ENCODE measurements at regions not wholly inside any gene's neighbourhood (a gene's known extent, or its start where the extent isn't known, plus 50 kb on each side); places are given as distances from the start of the nearest gene placed in this dataset.

DNA sequence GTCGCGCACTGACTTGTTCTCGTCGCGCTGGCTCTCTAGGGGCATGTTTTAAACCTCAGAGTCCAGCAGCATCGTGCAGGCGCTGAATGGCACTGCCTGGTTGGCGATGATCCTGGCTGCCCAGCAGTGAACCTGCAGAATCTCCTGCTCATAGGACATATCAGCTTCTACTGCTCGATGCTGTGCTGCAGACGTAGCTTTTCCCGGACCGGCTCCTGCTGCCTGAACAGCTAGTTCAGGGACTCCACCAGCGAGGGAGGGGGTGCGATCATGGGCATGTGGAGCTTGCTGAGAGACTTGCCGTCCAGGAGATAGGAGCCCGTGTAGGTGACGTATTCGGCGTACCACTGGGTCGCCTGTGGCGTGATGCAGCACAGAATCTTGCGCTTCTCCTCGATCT, 890.0 kb upstream of the LRRTM1 start:
- H3K27ac ChIP-seq: no peak overlapping the region
- POLR2A ChIA-PET: no interaction called here
- no peak overlapping the region for H3K4me2 ChIP-seq
- ATAC-seq: no peak
- no peak for DNase-seq (ENCODE audit: low read depth in 1 of 2, low spot score in 1 of 2)
- WGBS (ENCODE audit: missing lambda C conversion rate): 59% methylated on average over 23 of the region's 23 CpGs
- H3K9me3 ChIP-seq: peaks cover 10% of the 10 kb centered on the region; the same call in 2 of the 3 replicates
- FAIRE-seq: no peak
- TF ChIP-seq, protein P1, sequence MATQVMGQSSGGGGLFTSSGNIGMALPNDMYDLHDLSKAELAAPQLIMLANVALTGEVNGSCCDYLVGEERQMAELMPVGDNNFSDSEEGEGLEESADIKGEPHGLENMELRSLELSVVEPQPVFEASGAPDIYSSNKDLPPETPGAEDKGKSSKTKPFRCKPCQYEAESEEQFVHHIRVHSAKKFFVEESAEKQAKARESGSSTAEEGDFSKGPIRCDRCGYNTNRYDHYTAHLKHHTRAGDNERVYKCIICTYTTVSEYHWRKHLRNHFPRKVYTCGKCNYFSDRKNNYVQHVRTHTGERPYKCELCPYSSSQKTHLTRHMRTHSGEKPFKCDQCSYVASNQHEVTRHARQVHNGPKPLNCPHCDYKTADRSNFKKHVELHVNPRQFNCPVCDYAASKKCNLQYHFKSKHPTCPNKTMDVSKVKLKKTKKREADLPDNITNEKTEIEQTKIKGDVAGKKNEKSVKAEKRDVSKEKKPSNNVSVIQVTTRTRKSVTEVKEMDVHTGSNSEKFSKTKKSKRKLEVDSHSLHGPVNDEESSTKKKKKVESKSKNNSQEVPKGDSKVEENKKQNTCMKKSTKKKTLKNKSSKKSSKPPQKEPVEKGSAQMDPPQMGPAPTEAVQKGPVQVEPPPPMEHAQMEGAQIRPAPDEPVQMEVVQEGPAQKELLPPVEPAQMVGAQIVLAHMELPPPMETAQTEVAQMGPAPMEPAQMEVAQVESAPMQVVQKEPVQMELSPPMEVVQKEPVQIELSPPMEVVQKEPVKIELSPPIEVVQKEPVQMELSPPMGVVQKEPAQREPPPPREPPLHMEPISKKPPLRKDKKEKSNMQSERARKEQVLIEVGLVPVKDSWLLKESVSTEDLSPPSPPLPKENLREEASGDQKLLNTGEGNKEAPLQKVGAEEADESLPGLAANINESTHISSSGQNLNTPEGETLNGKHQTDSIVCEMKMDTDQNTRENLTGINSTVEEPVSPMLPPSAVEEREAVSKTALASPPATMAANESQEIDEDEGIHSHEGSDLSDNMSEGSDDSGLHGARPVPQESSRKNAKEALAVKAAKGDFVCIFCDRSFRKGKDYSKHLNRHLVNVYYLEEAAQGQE (IDR thresholded peaks at IDR 0.05): no peak
- TF ChIP-seq MYC (IDR thresholded peaks at IDR 0.05; ENCODE audit: borderline replicate concordance, low read length) (no peak), CHD4 (IDR thresholded peaks at IDR 0.05; ENCODE audit: borderline replicate concordance) (no peak), RAD21 (conservative IDR thresholded peaks at IDR 0.05 in 1 of 2, IDR thresholded peaks at IDR 0.05 in 1 of 2) (no peak), FOSL2 (IDR thresholded peaks at IDR 0.05) (no peak), FOSL2 (CRISPR knock-in tag; IDR thresholded peaks at IDR 0.05) (no peak), HEYL (CRISPR knock-in tag; IDR thresholded peaks at IDR 0.05) (no peak), EP300 (IDR thresholded peaks at IDR 0.05) (no peak), JUNB (IDR thresholded peaks at IDR 0.05) (no peak), RCOR1 (IDR thresholded peaks at IDR 0.05; ENCODE audit: low read depth, low read length) (no peak), POLR2AphosphoS2 (conservative IDR thresholded peaks at IDR 0.05; ENCODE audit: low read length) (no peak), BHLHE40 (IDR thresholded peaks at IDR 0.05; ENCODE audit: low read depth, low read length) (no peak), PHF8 (IDR thresholded peaks at IDR 0.05; ENCODE audit: borderline replicate concordance, low read depth) (no peak), EHF (CRISPR knock-in tag; IDR thresholded peaks at IDR 0.05) (no peak)
- TF ChIP-seq, protein P2, sequence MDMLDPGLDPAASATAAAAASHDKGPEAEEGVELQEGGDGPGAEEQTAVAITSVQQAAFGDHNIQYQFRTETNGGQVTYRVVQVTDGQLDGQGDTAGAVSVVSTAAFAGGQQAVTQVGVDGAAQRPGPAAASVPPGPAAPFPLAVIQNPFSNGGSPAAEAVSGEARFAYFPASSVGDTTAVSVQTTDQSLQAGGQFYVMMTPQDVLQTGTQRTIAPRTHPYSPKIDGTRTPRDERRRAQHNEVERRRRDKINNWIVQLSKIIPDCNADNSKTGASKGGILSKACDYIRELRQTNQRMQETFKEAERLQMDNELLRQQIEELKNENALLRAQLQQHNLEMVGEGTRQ (IDR thresholded peaks at IDR 0.05): no peak
- H3K4me3 ChIP-seq: no peak overlapping the region
- CTCF ChIA-PET: no interaction called here
- H3K4me1 ChIP-seq: no peaks in the 10 kb centered on the region

DNA sequence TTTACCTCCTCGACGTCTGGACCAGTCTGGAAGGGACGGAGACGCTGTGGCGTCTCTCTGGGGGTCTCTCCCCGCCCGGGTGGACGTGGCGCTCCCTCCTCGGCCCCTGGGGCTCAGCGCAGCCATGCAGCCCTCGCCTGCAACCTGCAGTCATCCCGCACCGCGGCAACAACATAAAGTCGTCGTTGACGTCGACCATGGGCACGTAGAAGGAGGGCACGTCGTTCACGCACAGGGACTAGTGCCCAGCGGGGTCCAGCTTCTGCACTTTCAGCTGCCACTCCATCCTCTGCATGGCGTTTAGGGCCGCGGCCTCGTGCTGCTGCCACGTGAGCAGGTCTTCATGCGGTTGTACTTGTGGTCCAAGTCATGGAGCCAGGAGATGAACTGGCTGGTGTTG, 889.6 kb upstream of the LRRTM1 start:
- DNase-seq (ENCODE audit: low read depth in 1 of 2, low spot score in 1 of 2): no peak
- no peaks in the 10 kb centered on the region for H3K4me1 ChIP-seq
- WGBS (ENCODE audit: missing lambda C conversion rate): 55% methylated on average over 20 of the region's 30 CpGs

DNA sequence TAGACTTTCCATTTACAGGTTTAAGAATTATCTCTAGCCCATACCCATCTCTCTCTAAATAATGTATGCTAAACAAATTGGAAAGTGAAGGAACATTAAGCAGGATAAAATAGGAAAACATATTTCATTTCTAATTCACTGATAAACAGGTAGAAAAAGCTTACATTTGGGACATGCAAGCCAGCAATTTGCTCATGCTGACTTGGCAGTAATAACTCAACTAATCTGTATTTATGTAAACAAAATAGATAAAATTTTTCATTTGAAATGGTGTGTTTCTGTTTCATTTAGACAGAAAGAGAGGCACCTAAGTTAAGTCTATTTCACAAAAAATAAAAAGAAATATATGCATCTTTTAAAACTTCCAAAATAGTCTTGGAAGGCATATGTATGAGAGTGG, 877.3 kb upstream of the LRRTM1 start:
- no peak overlapping the region for H3K4me2 ChIP-seq
- POLR2A ChIA-PET: no interaction called here
- 0 out of 3 replicates have a peak, but pooled peaks cover 4% of the 10 kb centered on the region for H3K9me3 ChIP-seq
- H3K4me3 ChIP-seq: no peak overlapping the region
- H3K4me1 ChIP-seq: no peaks in the 10 kb centered on the region
- no peak for TF ChIP-seq EHF (CRISPR knock-in tag; IDR thresholded peaks at IDR 0.05)
- peak; percentile 33 for TF ChIP-seq MAFK (IDR thresholded peaks at IDR 0.05; ENCODE audit: partially characterized antibody)
- ATAC-seq: no peak
- CTCF ChIA-PET: no interaction called here
- no peak overlapping the region for H3K27ac ChIP-seq
- DNase-seq (ENCODE audit: low read depth in 1 of 2, low spot score in 1 of 2): no peak
- no peak for FAIRE-seq

More for the DNA sequence above, 889.6 kb upstream of the LRRTM1 start:
- Histone ChIP-seq H3K4me3 (no peak overlapping the region), H3K4me2 (no peak overlapping the region), H3K9me3 (peaks cover 10% of the 10 kb centered on the region; the same call in 2 of the 3 replicates), H3K27ac (no peak overlapping the region)
- ATAC-seq (no peak), FAIRE-seq (no peak)
- ChIA-PET POLR2A (no interaction called here), CTCF (no interaction called here)
- TF ChIP-seq SREBF2 (IDR thresholded peaks at IDR 0.05) (no peak), CEBPB (IDR thresholded peaks at IDR 0.05) (no peak), RCOR1 (IDR thresholded peaks at IDR 0.05; ENCODE audit: low read depth, low read length) (no peak)

DNA sequence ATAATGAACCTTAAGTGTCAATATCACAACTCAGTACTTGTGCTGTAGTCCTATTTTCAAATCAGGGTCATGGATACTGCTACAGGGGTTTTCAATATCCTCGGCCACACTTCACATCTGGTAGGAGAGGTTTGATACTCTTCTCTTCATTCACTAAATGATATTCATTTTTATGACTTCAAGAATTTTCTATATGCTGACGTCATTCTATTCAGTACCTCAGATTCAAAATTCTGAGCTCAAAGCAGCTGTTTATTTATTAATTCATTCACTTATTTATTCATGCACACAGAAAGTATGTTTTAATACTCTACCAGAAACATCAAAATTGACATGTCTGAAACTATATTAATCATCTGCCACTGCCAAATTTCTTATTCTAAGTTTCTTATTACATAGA, 866.9 kb upstream of the LRRTM1 start:
- no peak overlapping the region for H3K4me3 ChIP-seq
- no peak for ATAC-seq
- H3K4me1 ChIP-seq: no peaks in the 10 kb centered on the region
- no peak for DNase-seq (ENCODE audit: low read depth in 1 of 2, low spot score in 1 of 2)
- no peak for FAIRE-seq
- ChIA-PET CTCF (no interaction called here), POLR2A (no interaction called here)
- H3K4me2 ChIP-seq: no peak overlapping the region
- TF ChIP-seq NFE2L2 (conservative IDR thresholded peaks at IDR 0.05; ENCODE audit: low read length) (no peak), GATA3 (IDR thresholded peaks at IDR 0.05; ENCODE audit: borderline replicate concordance) (no peak), NR3C1 (IDR thresholded peaks at IDR 0.05) (no peak), RARB (CRISPR knock-in tag; IDR thresholded peaks at IDR 0.05) (no peak), SMC3 (IDR thresholded peaks at IDR 0.05) (no peak), CBX8 (IDR thresholded peaks at IDR 0.05) (no peak)
- H3K27ac ChIP-seq: no peak overlapping the region
- peaks cover 5% of the 10 kb centered on the region; the same call in 1 of the 3 replicates for H3K9me3 ChIP-seq
- 2% methylated on average over 2 of the region's 2 CpGs for WGBS (ENCODE audit: missing lambda C conversion rate)
